HFF-Myc (cell line): ENCODE measurements at regions not wholly inside any gene's neighbourhood (a gene's known extent, or its start where the extent isn't known, plus 50 kb on each side); places are given as distances from the start of the nearest gene placed in this dataset.
"Not testable (repeated sequence)": the region's sequence is repeated elsewhere in the genome, so short reads cannot be mapped to it uniquely, and the experiment has no call there.

Experiments
- DNase-seq: peaks from one replicate; pipeline ENCODE4 v3.0.0-alpha.2; 2011; ENCODE audit warnings: low read depth; ENCODE audit errors: extremely low read depth
- H3K4me3 ChIP-seq: replicated peaks from 2 replicates; pipeline ENCODE4 v1.5.1; 2011; ENCODE audit warnings: low read depth, mild to moderate bottlenecking, control low read depth, low read length
- CTCF ChIP-seq: IDR thresholded peaks from 2 replicates; pipeline ENCODE4 v1.5.1; 2012; ENCODE audit warnings: mild to moderate bottlenecking, low read depth, low read length, control low read depth; ENCODE audit errors: missing control alignments

- H3K4me3 ChIP-seq, result no peak overlapping the region
- no peak for DNase-seq
- no peak for TF ChIP-seq CTCF
Observed at GRCh38 chr7:51376420-51377092, 59.9 kb upstream of the COBL start.

- H3K4me3 ChIP-seq, result no peak overlapping the region
- no peak for DNase-seq
- no peak for TF ChIP-seq CTCF
Observed at GRCh38 chr7:51374936-51375335, 58.3 kb upstream of the COBL start.

- H3K4me3 ChIP-seq, DNase-seq: not testable (repeated sequence)
Observed at GRCh38 chr7:51373607-51374006, 57.0 kb upstream of the COBL start.

GRCh38 chr7:51369746-51370145 lies 53.1 kb upstream of the COBL start:
- no peak overlapping the region for H3K4me3 ChIP-seq
- DNase-seq, result no peak
- peak; percentile 3 for TF ChIP-seq CTCF

GRCh38 chr7:51369228-51369627 lies 52.6 kb upstream of the COBL start:
- DNase-seq, H3K4me3 ChIP-seq: not testable (repeated sequence)

- H3K4me3 ChIP-seq, result no peak overlapping the region
- no peak for TF ChIP-seq CTCF
- DNase-seq, result no peak
Observed at GRCh38 chr7:51368334-51368733, 51.7 kb upstream of the COBL start.

GRCh38 chr7:51367614-51367968 lies 51.0 kb upstream of the COBL start:
- TF ChIP-seq CTCF, result no peak
- no peak for DNase-seq
- H3K4me3 ChIP-seq, result no peak overlapping the region

GRCh38 chr7:51366930-51367613 lies 50.5 kb upstream of the COBL start:
- DNase-seq, result no peak
- peak; percentile 47 for TF ChIP-seq CTCF

More at GRCh38 chr7:51366930-51367613, 50.5 kb upstream of the COBL start:
- no peak overlapping the region for H3K4me3 ChIP-seq
